Neuronal stem cell (in vitro differentiated cells): ENCODE measurements at regions not wholly inside any gene's neighbourhood (a gene's known extent, or its start where the extent isn't known, plus 50 kb on each side); places are given as distances from the start of the nearest gene placed in this dataset.

Experiments used
- DNase-seq: peaks from one replicate; pipeline ENCODE4 v3.0.0-alpha.2; 2013; ENCODE audit warnings: low spot score
- H2AFZ ChIP-seq: one replicate; pipeline ENCODE4 v1.6.1; 2013; ENCODE audit warnings: mild to moderate bottlenecking, low read length, inconsistent platforms
- H2AK5ac ChIP-seq: 2 replicates; pipeline ENCODE4 v1.6.1; 2013; ENCODE audit warnings: low read depth, mild to moderate bottlenecking, inconsistent platforms, low read length, moderate library complexity, mixed read lengths
- H2BK120ac ChIP-seq: 2 replicates; pipeline ENCODE4 v1.6.1; 2013; ENCODE audit warnings: low read depth, mild to moderate bottlenecking, inconsistent platforms, low read length, moderate library complexity, mixed read lengths
- H2BK12ac ChIP-seq: one replicate; pipeline ENCODE4 v1.6.1; 2013; ENCODE audit warnings: low read length, inconsistent platforms
- H2BK15ac ChIP-seq: 2 replicates; pipeline ENCODE4 v1.6.1; 2013; ENCODE audit warnings: mild to moderate bottlenecking, low read length, inconsistent platforms, mixed read lengths
- H2BK5ac ChIP-seq: one replicate; pipeline ENCODE4 v1.6.1; 2013; ENCODE audit warnings: inconsistent platforms, mild to moderate bottlenecking, low read length, moderate library complexity
- H3K14ac ChIP-seq: one replicate; pipeline ENCODE4 v1.6.1; 2013; ENCODE audit warnings: low read length, inconsistent platforms
- H3K18ac ChIP-seq: 2 replicates; pipeline ENCODE4 v1.6.1; 2013; ENCODE audit warnings: low read length, inconsistent platforms
- H3K23ac ChIP-seq: 2 replicates; pipeline ENCODE4 v1.6.1; 2013; ENCODE audit warnings: low read depth, mild to moderate bottlenecking, mixed read lengths, low read length, inconsistent platforms; ENCODE audit not compliant: poor library complexity
- H3K27ac ChIP-seq: replicated peaks from 3 replicates; pipeline ENCODE4 v1.5.1; 2013; ENCODE audit warnings: low read length, inconsistent platforms
- H3K27me3 ChIP-seq, 3 experiments: 2 replicates each; pipeline ENCODE4 v1.6.1; 2013; ENCODE audit warnings: low read length in 3 of 3, mild to moderate bottlenecking in 2 of 3, inconsistent platforms in 1 of 3, low read depth in 1 of 3, mixed read lengths in 1 of 3, moderate library complexity in 1 of 3; ENCODE audit not compliant: control insufficient read depth in 3 of 3, insufficient read depth in 3 of 3
- H3K36me3 ChIP-seq, 2 donors: replicated peaks in 1 of 2; 2 replicates each; pipeline ENCODE4 v1.6.1; 2013; ENCODE audit warnings: low read length in 2 of 2; ENCODE audit not compliant: control insufficient read depth in 2 of 2, insufficient read depth in 2 of 2
- H3K4ac ChIP-seq: 2 replicates; pipeline ENCODE4 v1.6.1; 2013; ENCODE audit warnings: inconsistent platforms, mild to moderate bottlenecking, low read length, moderate library complexity
- H3K4me1 ChIP-seq, 2 donors: 1 replicate in 1 of 2; 2 replicates in 1 of 2; pipeline ENCODE4 v1.6.1; 2013; ENCODE audit warnings: low read length in 2 of 2, low read depth in 1 of 2; ENCODE audit not compliant: control insufficient read depth in 2 of 2, insufficient read depth in 1 of 2
- H3K4me2 ChIP-seq: one replicate; pipeline ENCODE4 v1.6.1; 2013; ENCODE audit warnings: mild to moderate bottlenecking, low read length, inconsistent platforms; ENCODE audit not compliant: insufficient read depth, poor library complexity, severe bottlenecking
- H3K4me3 ChIP-seq, 2 donors: 2 replicates each; pipeline ENCODE4 v1.5.1; 2013; ENCODE audit warnings: low read length in 2 of 2, mild to moderate bottlenecking in 2 of 2, inconsistent platforms in 1 of 2, moderate library complexity in 1 of 2
- H3K79me1 ChIP-seq: one replicate; pipeline ENCODE4 v1.6.1; 2013; ENCODE audit warnings: low read depth, mild to moderate bottlenecking, inconsistent platforms, low read length, moderate library complexity
- H3K9ac ChIP-seq: one replicate; pipeline ENCODE4 v1.6.1; 2013; ENCODE audit warnings: mild to moderate bottlenecking, low read depth, low read length, inconsistent platforms; ENCODE audit not compliant: poor library complexity
- H3K9me3 ChIP-seq, 2 donors: replicated peaks in 1 of 2; 2 replicates each; pipeline versions ENCODE3 to v1.6.1; 2013; ENCODE audit warnings: low read length in 2 of 2, mild to moderate bottlenecking in 2 of 2, inconsistent platforms in 1 of 2, low read depth in 1 of 2, mixed read lengths in 1 of 2, moderate library complexity in 1 of 2; ENCODE audit not compliant: control insufficient read depth in 2 of 2, insufficient read depth in 1 of 2
- H4K8ac ChIP-seq: one replicate; pipeline ENCODE4 v1.6.1; 2013; ENCODE audit warnings: low read depth, mild to moderate bottlenecking, inconsistent platforms, low read length, moderate library complexity
- H4K91ac ChIP-seq: one replicate; pipeline ENCODE4 v1.6.1; 2013; ENCODE audit warnings: low read length, low read depth, mild to moderate bottlenecking, inconsistent platforms; ENCODE audit not compliant: poor library complexity
- WGBS, 2 donors: extraction: QIAGEN DNeasy Blood & Tissue Kit; methylation state at CpG; one replicate each; pipeline ENCODE4 v1.1.7; 2013; ENCODE audit warnings: missing lambda C conversion rate in 2 of 2, mixed read lengths in 1 of 2; ENCODE audit not compliant: insufficient read length in 2 of 2, insufficient replicate concordance in 1 of 2; ENCODE audit errors: extremely low coverage in 2 of 2; 5-methylcytosine and 5-hydroxymethylcytosine counted together

- Histone ChIP-seq H3K4me2 (no peak overlapping the region), H2BK12ac (no peak overlapping the region), H2AFZ (no peak overlapping the region), H3K36me3 (no peaks in the 10 kb centered on the region), H3K4me3 (no peak overlapping the region), H3K9me3 (peaks cover 0 to 2% of the 10 kb centered on the region in 2 donors), H3K4me1 (no peaks in the 10 kb centered on the region), H3K23ac (no peak overlapping the region), H3K14ac (no peak overlapping the region), H3K79me1 (no peaks in the 10 kb centered on the region), H3K9ac (no peak overlapping the region), H2AK5ac (no peak overlapping the region), H2BK120ac (no peak overlapping the region), H3K18ac (no peak overlapping the region), H2BK15ac (no peak overlapping the region), H4K91ac (no peak overlapping the region), H3K27me3 (no peaks in the 10 kb centered on the region), H3K27ac (no peak overlapping the region), H2BK5ac (no peak overlapping the region), H3K4ac (no peak overlapping the region), H4K8ac (no peak overlapping the region)
- no peak for DNase-seq
These were observed 411.5 kb downstream of the TYW1 start for GRCh38 chr7:67408109-67408508.

GRCh38 chr7:67413670-67414069 is 417.0 kb downstream of the TYW1 start:
- H3K79me1 ChIP-seq: no peaks in the 10 kb centered on the region
- no peaks in the 10 kb centered on the region for H3K4me1 ChIP-seq
- no peak overlapping the region for H3K4me3 ChIP-seq
- no peak overlapping the region for H2AK5ac ChIP-seq
- no peak overlapping the region for H3K23ac ChIP-seq
- no peak overlapping the region for H4K8ac ChIP-seq
- no peak overlapping the region for H3K4me2 ChIP-seq
- no peak overlapping the region for H3K9ac ChIP-seq
- H2AFZ ChIP-seq: no peak overlapping the region
- H2BK5ac ChIP-seq: no peak overlapping the region
- H2BK12ac ChIP-seq: no peak overlapping the region
- H3K4ac ChIP-seq: no peak overlapping the region
- no peak overlapping the region for H2BK15ac ChIP-seq
- no peak overlapping the region for H3K18ac ChIP-seq
- DNase-seq: no peak
- WGBS, 2 donors: no CpG with 5 or more reads among the region's 3 CpGs
- H4K91ac ChIP-seq: no peak overlapping the region
- peaks cover 0 to 4% of the 10 kb centered on the region in 2 donors for H3K9me3 ChIP-seq
- no peak overlapping the region for H2BK120ac ChIP-seq
- no peak overlapping the region for H3K27ac ChIP-seq
- H3K36me3 ChIP-seq: no peaks in the 10 kb centered on the region
- H3K14ac ChIP-seq: no peak overlapping the region
- no peaks in the 10 kb centered on the region for H3K27me3 ChIP-seq

GRCh38 chr7:67414858-67415257 is 418.2 kb downstream of the TYW1 start:
- Histone ChIP-seq H2AFZ (no peak overlapping the region), H2BK12ac (no peak overlapping the region), H3K79me1 (no peaks in the 10 kb centered on the region), H3K4me3 (no peak overlapping the region), H3K4me2 (no peak overlapping the region), H3K9me3 (peaks cover 0 to 4% of the 10 kb centered on the region in 2 donors), H3K18ac (no peak overlapping the region), H3K23ac (no peak overlapping the region), H4K8ac (no peak overlapping the region), H3K27me3 (no peaks in the 10 kb centered on the region), H2AK5ac (no peak overlapping the region), H3K4me1 (no peaks in the 10 kb centered on the region), H3K4ac (no peak overlapping the region), H2BK5ac (no peak overlapping the region), H3K36me3 (no peaks in the 10 kb centered on the region), H3K27ac (no peak overlapping the region), H2BK15ac (no peak overlapping the region), H2BK120ac (no peak overlapping the region), H4K91ac (no peak overlapping the region), H3K14ac (no peak overlapping the region), H3K9ac (no peak overlapping the region)
- no peak for DNase-seq
- no CpG with 5 or more reads among the region's 6 CpGs for WGBS, 2 donors

- no CpG with 5 or more reads among the region's 7 CpGs for WGBS, 2 donors
- no peak overlapping the region for H3K27ac ChIP-seq
- no peak overlapping the region for H3K14ac ChIP-seq
- DNase-seq: no peak
- H2BK15ac ChIP-seq: no peak overlapping the region
- H3K9ac ChIP-seq: no peak overlapping the region
- no peak overlapping the region for H2AK5ac ChIP-seq
- H3K4me1 ChIP-seq: no peaks in the 10 kb centered on the region
- H4K8ac ChIP-seq: no peak overlapping the region
- H2BK5ac ChIP-seq: no peak overlapping the region
- H2BK120ac ChIP-seq: no peak overlapping the region
- H3K9me3 ChIP-seq: no peaks in the 10 kb centered on the region
- H3K18ac ChIP-seq: no peak overlapping the region
- H4K91ac ChIP-seq: no peak overlapping the region
- H3K36me3 ChIP-seq: no peaks in the 10 kb centered on the region
- H2AFZ ChIP-seq: no peak overlapping the region
- H3K27me3 ChIP-seq: no peaks in the 10 kb centered on the region
- H3K23ac ChIP-seq: no peak overlapping the region
- no peak overlapping the region for H3K4me3 ChIP-seq
- H3K4me2 ChIP-seq: no peak overlapping the region
- no peak overlapping the region for H3K4ac ChIP-seq
- no peaks in the 10 kb centered on the region for H3K79me1 ChIP-seq
- no peak overlapping the region for H2BK12ac ChIP-seq
These were observed 426.0 kb downstream of the TYW1 start for GRCh38 chr7:67422601-67423000.
